WTC11 (cell line): ENCODE measurements at regions not wholly inside any gene's neighbourhood (a gene's known extent, or its start where the extent isn't known, plus 50 kb on each side); places are given as distances from the start of the nearest gene placed in this dataset.

ENCODE experiments used
- ATAC-seq: fragments of 200-7000 bp; cut with Tn5 transposase; 2 replicates; pipeline ENCODE4 v1.10.0; 2021; ENCODE audit warnings: mild to moderate bottlenecking, moderate library complexity
- CTCF ChIA-PET: fragments of 300-600 bp; sonication (Branson Sonifier 250); formaldehyde crosslinking; loops from one replicate; lab custom pipeline; 2021; ENCODE audit warnings: antibody characterized with exemption; lab: Charles Lee
- POLR2A ChIA-PET: fragments of 350-600 bp; sonication (Branson Sonifier 250); formaldehyde crosslinking; loops from one replicate; lab custom pipeline; 2021; ENCODE audit warnings: antibody characterized with exemption; lab: Charles Lee
- DNase-seq: peaks from one replicate; pipeline ENCODE4 v3.0.0; 2021; ENCODE audit warnings: low spot score
- H3K27ac Mint-ChIP-seq: 2 replicates; pipeline ENCODE4 v1.8.0; 2021; ENCODE audit warnings: mixed read lengths
- H3K27me3 Mint-ChIP-seq: 2 replicates; pipeline ENCODE4 v1.8.0; 2021; ENCODE audit warnings: low read depth, mild to moderate bottlenecking, moderate library complexity, mixed read lengths
- H3K36me3 Mint-ChIP-seq: 2 replicates; pipeline ENCODE4 v1.8.0; 2021; ENCODE audit warnings: mixed read lengths
- H3K4me1 Mint-ChIP-seq: 2 replicates; pipeline ENCODE4 v1.8.0; 2022; ENCODE audit warnings: mixed read lengths
- H3K4me3 Mint-ChIP-seq: 2 replicates; pipeline ENCODE4 v1.8.0; 2021; ENCODE audit warnings: mild to moderate bottlenecking, moderate library complexity, mixed read lengths
- H3K9me3 Mint-ChIP-seq: 2 replicates; pipeline ENCODE4 v1.8.0; 2021; ENCODE audit warnings: mixed read lengths
- CBFB ChIP-seq: sonication (generic); formaldehyde crosslinking; IDR thresholded peaks from 2 replicates; pipeline ENCODE4 v1.8.1; 2022; ENCODE audit warnings: mild to moderate bottlenecking, low read depth, missing genetic modification reagents
- ELF4 ChIP-seq: sonication (generic); formaldehyde crosslinking; IDR thresholded peaks from 2 replicates; pipeline ENCODE4 v1.8.1; 2022; ENCODE audit warnings: low read depth, mild to moderate bottlenecking, moderate library complexity, missing genetic modification reagents
- FOXK1 ChIP-seq: sonication (generic); formaldehyde crosslinking; IDR thresholded peaks from 2 replicates; pipeline ENCODE4 v1.8.0; 2022; ENCODE audit warnings: mild to moderate bottlenecking, moderate library complexity, missing genetic modification reagents
- HMGA2 ChIP-seq: fragments of 250-450 bp; sonication (Bioruptor Pico); IDR thresholded peaks from 2 replicates; pipeline ENCODE4 v1.4.0; 2021; ENCODE audit warnings: mild to moderate bottlenecking, moderate library complexity
- NFYB ChIP-seq: sonication (generic); formaldehyde crosslinking; conservative IDR thresholded peaks from 2 replicates; pipeline ENCODE4 v1.8.0; 2022; ENCODE audit warnings: low read depth, missing genetic modification reagents
- NR1H2 ChIP-seq: sonication (generic); formaldehyde crosslinking; IDR thresholded peaks from 2 replicates; pipeline ENCODE4 v1.9.0; 2021; ENCODE audit warnings: mild to moderate bottlenecking, moderate library complexity, missing genetic modification reagents
- NR3C1 ChIP-seq: sonication (generic); formaldehyde crosslinking; conservative IDR thresholded peaks from 2 replicates; pipeline ENCODE4 v1.8.1; 2023; ENCODE audit warnings: low read depth, mild to moderate bottlenecking, missing genetic modification reagents
- PRRX2 ChIP-seq: fragments of 250-450 bp; sonication (Bioruptor Pico); IDR thresholded peaks from 2 replicates; pipeline ENCODE4 v1.8.0; 2021; ENCODE audit warnings: mild to moderate bottlenecking
- RORB ChIP-seq: fragments of 250-450 bp; sonication (Bioruptor Pico); IDR thresholded peaks from 2 replicates; pipeline ENCODE4 v1.9.0; 2021; ENCODE audit warnings: mild to moderate bottlenecking
- TCF7 ChIP-seq: sonication (generic); formaldehyde crosslinking; IDR thresholded peaks from 2 replicates; pipeline ENCODE4 v1.8.0; 2022; ENCODE audit warnings: mild to moderate bottlenecking, low read depth, missing genetic modification reagents, moderate library complexity
- TP53 ChIP-seq: sonication (generic); formaldehyde crosslinking; IDR thresholded peaks from 2 replicates; pipeline ENCODE4 v1.8.1; 2023; ENCODE audit warnings: mild to moderate bottlenecking, missing genetic modification reagents
- ZNF219 ChIP-seq: sonication (generic); formaldehyde crosslinking; IDR thresholded peaks from 2 replicates; pipeline ENCODE4 v1.8.0; 2023; ENCODE audit warnings: missing genetic modification reagents, mild to moderate bottlenecking, borderline replicate concordance
- ZNF396 ChIP-seq: fragments of 250-450 bp; sonication (Bioruptor Pico); IDR thresholded peaks from 2 replicates; pipeline ENCODE4 v1.8.0; 2021; ENCODE audit warnings: mild to moderate bottlenecking, moderate library complexity, borderline replicate concordance
- ZNF416 ChIP-seq: fragments of 250-450 bp; sonication (Bioruptor Pico); IDR thresholded peaks from 2 replicates; pipeline ENCODE4 v1.9.0; 2021; ENCODE audit warnings: mild to moderate bottlenecking, inconsistent platforms
- TF ChIP-seq, protein P1 (sequence below): sonication (generic); formaldehyde crosslinking; IDR thresholded peaks from 2 replicates; pipeline ENCODE4 v1.8.1; 2022; ENCODE audit warnings: mild to moderate bottlenecking, moderate library complexity, missing genetic modification reagents
- TF ChIP-seq, protein P2 (sequence below): sonication (generic); formaldehyde crosslinking; conservative IDR thresholded peaks from 2 replicates; pipeline ENCODE4 v1.8.1; 2022; ENCODE audit warnings: mild to moderate bottlenecking, missing genetic modification reagents
- TF ChIP-seq, protein P3 (sequence below): sonication (generic); formaldehyde crosslinking; IDR thresholded peaks from 2 replicates; pipeline ENCODE4 v1.8.1; 2023; ENCODE audit warnings: mild to moderate bottlenecking, missing genetic modification reagents, borderline replicate concordance
- TF ChIP-seq, protein P4 (sequence below): sonication (generic); formaldehyde crosslinking; IDR thresholded peaks from 2 replicates; pipeline ENCODE4 v1.8.0; 2022; ENCODE audit warnings: mild to moderate bottlenecking, missing genetic modification reagents
- TF ChIP-seq, protein P5 (sequence below): sonication (generic); formaldehyde crosslinking; IDR thresholded peaks from 2 replicates; pipeline ENCODE4 v1.8.0; 2023; ENCODE audit warnings: missing genetic modification reagents, mild to moderate bottlenecking, borderline replicate concordance
- TF ChIP-seq, protein P6 (sequence below): sonication (generic); formaldehyde crosslinking; IDR thresholded peaks from 2 replicates; pipeline ENCODE4 v1.8.0; 2023; ENCODE audit warnings: mild to moderate bottlenecking, missing genetic modification reagents

DNA sequence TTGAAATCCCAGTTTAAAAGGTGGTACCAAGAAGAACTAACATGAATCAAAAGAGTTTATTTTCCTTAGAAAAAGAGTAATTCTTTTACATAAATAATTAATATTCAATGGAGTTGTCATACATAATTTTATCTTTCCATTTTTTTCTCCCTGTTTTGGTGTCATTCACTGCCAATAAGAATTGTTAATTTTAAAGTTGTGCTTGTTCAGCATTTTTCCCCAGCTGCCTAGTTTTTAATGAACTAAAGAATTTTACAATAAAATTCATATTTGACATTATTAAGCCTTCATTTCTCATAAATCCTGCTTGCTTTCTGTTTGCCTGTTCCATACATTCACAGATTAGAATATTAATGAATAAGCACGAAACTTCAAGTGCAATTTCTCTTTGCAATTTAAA is 393.6 kb downstream of the GRXCR1 start (continued):
- TF ChIP-seq, protein P1, sequence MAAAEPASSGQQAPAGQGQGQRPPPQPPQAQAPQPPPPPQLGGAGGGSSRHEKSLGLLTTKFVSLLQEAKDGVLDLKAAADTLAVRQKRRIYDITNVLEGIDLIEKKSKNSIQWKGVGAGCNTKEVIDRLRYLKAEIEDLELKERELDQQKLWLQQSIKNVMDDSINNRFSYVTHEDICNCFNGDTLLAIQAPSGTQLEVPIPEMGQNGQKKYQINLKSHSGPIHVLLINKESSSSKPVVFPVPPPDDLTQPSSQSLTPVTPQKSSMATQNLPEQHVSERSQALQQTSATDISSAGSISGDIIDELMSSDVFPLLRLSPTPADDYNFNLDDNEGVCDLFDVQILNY (CRISPR knock-in tag): no peak
- TF ChIP-seq ELF4 (CRISPR knock-in tag) (no peak), TP53 (CRISPR knock-in tag) (no peak)
- TF ChIP-seq, protein P2, sequence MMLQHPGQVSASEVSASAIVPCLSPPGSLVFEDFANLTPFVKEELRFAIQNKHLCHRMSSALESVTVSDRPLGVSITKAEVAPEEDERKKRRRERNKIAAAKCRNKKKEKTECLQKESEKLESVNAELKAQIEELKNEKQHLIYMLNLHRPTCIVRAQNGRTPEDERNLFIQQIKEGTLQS: no peak

DNA sequence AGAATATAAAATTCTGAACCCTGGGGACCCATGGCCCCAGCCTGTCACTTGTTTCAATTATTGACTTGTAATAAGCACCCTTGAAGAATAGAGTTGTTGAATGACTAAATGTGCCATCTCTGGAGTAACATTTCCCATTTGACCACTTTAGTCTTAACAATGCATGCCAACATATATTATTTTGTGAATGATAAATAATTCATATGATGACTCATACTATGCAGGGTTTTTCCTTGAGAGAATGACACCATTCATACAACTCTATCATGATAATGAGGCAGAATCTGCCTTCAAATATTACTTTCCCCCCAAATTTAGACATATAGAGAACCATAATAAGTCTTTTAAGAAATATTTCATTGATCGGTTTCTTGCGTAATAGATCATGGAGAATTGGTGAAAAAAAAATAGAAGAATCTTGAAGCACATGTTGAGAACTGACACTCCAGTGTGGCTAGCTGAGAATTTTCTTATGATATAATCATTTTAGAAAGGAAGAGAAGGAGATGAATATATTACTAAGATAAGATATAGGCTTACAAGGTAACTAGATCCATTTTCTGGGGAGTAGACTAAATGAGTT is 404.5 kb downstream of the GRXCR1 start:
- TF ChIP-seq PRRX2 (CRISPR knock-in tag) (no peak), FOXK1 (CRISPR knock-in tag) (no peak), RORB (CRISPR knock-in tag) (no peak), NFYB (CRISPR knock-in tag) (no peak), ZNF219 (CRISPR knock-in tag) (no peak), HMGA2 (CRISPR knock-in tag) (no peak)
- TF ChIP-seq, protein P3, sequence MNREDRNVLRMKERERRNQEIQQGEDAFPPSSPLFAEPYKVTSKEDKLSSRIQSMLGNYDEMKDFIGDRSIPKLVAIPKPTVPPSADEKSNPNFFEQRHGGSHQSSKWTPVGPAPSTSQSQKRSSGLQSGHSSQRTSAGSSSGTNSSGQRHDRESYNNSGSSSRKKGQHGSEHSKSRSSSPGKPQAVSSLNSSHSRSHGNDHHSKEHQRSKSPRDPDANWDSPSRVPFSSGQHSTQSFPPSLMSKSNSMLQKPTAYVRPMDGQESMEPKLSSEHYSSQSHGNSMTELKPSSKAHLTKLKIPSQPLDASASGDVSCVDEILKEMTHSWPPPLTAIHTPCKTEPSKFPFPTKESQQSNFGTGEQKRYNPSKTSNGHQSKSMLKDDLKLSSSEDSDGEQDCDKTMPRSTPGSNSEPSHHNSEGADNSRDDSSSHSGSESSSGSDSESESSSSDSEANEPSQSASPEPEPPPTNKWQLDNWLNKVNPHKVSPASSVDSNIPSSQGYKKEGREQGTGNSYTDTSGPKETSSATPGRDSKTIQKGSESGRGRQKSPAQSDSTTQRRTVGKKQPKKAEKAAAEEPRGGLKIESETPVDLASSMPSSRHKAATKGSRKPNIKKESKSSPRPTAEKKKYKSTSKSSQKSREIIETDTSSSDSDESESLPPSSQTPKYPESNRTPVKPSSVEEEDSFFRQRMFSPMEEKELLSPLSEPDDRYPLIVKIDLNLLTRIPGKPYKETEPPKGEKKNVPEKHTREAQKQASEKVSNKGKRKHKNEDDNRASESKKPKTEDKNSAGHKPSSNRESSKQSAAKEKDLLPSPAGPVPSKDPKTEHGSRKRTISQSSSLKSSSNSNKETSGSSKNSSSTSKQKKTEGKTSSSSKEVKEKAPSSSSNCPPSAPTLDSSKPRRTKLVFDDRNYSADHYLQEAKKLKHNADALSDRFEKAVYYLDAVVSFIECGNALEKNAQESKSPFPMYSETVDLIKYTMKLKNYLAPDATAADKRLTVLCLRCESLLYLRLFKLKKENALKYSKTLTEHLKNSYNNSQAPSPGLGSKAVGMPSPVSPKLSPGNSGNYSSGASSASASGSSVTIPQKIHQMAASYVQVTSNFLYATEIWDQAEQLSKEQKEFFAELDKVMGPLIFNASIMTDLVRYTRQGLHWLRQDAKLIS: no peak
- TF ChIP-seq, protein P4, sequence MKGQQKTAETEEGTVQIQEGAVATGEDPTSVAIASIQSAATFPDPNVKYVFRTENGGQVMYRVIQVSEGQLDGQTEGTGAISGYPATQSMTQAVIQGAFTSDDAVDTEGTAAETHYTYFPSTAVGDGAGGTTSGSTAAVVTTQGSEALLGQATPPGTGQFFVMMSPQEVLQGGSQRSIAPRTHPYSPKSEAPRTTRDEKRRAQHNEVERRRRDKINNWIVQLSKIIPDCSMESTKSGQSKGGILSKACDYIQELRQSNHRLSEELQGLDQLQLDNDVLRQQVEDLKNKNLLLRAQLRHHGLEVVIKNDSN (CRISPR knock-in tag): no peak
- Mint-ChIP-seq H3K27me3 (no peaks in the 10 kb centered on the region), H3K4me1 (peaks cover 3% of the 10 kb centered on the region; the same call in 1 of the 2 replicates), H3K4me3 (no peak overlapping the region), H3K27ac (no peak overlapping the region), H3K9me3 (peaks cover 8% of the 10 kb centered on the region), H3K36me3 (no peaks in the 10 kb centered on the region; the same call in 1 of the 2 replicates)
- ATAC-seq (no peak), DNase-seq (no peak)
- ChIA-PET POLR2A (no interaction called here), CTCF (no interaction called here)

DNA sequence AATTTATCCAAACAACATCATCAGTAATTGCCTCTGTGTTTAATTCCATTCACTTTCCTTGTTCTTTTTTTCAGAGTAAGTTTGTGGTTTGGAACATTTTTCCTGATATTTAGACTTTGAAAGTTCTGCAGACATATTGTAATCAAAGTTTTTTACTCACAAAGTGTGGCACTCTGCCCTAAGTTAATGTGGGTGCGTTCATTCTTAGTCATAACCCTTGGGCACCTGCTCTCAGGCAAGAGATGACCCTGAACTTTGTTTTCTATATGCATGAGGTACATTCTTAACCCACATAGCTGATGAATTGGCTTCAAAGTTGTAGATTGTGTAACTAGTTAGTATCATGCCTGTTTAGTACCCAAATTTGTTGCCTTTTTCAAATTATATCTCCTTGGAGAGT is 424.3 kb downstream of the GRXCR1 start:
- ChIA-PET CTCF (no interaction called here), POLR2A (no interaction called here)
- no peak for DNase-seq
- Mint-ChIP-seq H3K27ac (no peak overlapping the region), H3K9me3 (peaks cover 34% of the 10 kb centered on the region), H3K4me1 (peaks cover 7% of the 10 kb centered on the region), H3K27me3 (no peaks in the 10 kb centered on the region), H3K36me3 (peaks cover 25% of the 10 kb centered on the region), H3K4me3 (no peak overlapping the region)
- no peak for ATAC-seq
- TF ChIP-seq ZNF396 (CRISPR knock-in tag) (no peak), FOXK1 (CRISPR knock-in tag) (no peak), NR3C1 (CRISPR knock-in tag) (no peak), TCF7 (CRISPR knock-in tag) (no peak), NR1H2 (CRISPR knock-in tag) (no peak), ZNF416 (CRISPR knock-in tag) (no peak), ZNF219 (CRISPR knock-in tag) (no peak), CBFB (CRISPR knock-in tag) (no peak)
- TF ChIP-seq, protein P5, sequence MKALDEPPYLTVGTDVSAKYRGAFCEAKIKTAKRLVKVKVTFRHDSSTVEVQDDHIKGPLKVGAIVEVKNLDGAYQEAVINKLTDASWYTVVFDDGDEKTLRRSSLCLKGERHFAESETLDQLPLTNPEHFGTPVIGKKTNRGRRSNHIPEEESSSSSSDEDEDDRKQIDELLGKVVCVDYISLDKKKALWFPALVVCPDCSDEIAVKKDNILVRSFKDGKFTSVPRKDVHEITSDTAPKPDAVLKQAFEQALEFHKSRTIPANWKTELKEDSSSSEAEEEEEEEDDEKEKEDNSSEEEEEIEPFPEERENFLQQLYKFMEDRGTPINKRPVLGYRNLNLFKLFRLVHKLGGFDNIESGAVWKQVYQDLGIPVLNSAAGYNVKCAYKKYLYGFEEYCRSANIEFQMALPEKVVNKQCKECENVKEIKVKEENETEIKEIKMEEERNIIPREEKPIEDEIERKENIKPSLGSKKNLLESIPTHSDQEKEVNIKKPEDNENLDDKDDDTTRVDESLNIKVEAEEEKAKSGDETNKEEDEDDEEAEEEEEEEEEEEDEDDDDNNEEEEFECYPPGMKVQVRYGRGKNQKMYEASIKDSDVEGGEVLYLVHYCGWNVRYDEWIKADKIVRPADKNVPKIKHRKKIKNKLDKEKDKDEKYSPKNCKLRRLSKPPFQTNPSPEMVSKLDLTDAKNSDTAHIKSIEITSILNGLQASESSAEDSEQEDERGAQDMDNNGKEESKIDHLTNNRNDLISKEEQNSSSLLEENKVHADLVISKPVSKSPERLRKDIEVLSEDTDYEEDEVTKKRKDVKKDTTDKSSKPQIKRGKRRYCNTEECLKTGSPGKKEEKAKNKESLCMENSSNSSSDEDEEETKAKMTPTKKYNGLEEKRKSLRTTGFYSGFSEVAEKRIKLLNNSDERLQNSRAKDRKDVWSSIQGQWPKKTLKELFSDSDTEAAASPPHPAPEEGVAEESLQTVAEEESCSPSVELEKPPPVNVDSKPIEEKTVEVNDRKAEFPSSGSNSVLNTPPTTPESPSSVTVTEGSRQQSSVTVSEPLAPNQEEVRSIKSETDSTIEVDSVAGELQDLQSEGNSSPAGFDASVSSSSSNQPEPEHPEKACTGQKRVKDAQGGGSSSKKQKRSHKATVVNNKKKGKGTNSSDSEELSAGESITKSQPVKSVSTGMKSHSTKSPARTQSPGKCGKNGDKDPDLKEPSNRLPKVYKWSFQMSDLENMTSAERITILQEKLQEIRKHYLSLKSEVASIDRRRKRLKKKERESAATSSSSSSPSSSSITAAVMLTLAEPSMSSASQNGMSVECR (CRISPR knock-in tag): no peak
- TF ChIP-seq, protein P6, sequence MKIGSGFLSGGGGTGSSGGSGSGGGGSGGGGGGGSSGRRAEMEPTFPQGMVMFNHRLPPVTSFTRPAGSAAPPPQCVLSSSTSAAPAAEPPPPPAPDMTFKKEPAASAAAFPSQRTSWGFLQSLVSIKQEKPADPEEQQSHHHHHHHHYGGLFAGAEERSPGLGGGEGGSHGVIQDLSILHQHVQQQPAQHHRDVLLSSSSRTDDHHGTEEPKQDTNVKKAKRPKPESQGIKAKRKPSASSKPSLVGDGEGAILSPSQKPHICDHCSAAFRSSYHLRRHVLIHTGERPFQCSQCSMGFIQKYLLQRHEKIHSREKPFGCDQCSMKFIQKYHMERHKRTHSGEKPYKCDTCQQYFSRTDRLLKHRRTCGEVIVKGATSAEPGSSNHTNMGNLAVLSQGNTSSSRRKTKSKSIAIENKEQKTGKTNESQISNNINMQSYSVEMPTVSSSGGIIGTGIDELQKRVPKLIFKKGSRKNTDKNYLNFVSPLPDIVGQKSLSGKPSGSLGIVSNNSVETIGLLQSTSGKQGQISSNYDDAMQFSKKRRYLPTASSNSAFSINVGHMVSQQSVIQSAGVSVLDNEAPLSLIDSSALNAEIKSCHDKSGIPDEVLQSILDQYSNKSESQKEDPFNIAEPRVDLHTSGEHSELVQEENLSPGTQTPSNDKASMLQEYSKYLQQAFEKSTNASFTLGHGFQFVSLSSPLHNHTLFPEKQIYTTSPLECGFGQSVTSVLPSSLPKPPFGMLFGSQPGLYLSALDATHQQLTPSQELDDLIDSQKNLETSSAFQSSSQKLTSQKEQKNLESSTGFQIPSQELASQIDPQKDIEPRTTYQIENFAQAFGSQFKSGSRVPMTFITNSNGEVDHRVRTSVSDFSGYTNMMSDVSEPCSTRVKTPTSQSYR: no peak
